Neutrophil (primary cell): ENCODE measurements at regions not wholly inside any gene's neighbourhood (a gene's known extent, or its start where the extent isn't known, plus 50 kb on each side); places are given as distances from the start of the nearest gene placed in this dataset.

Experiments
- H3K27ac ChIP-seq: fragments of 200-600 bp; sonication (generic); 2 replicates; pipeline ENCODE4 v1.5.1; 2016; ENCODE audit warnings: mild to moderate bottlenecking, moderate library complexity
- H3K27me3 ChIP-seq: fragments of 200-600 bp; sonication (generic); 2 replicates; pipeline ENCODE4 v1.6.0; 2016; ENCODE audit warnings: mild to moderate bottlenecking
- H3K36me3 ChIP-seq: fragments of 200-600 bp; sonication (generic); 2 replicates; pipeline ENCODE4 v1.5.1; 2017
- H3K4me1 ChIP-seq, 2 experiments: fragments of 200-600 bp in 1 of 2; sonication (generic) in 1 of 2; 1 replicate in 1 of 2; 2 replicates in 1 of 2; pipeline versions ENCODE4 v1.5.1 to v1.6.1; 2013 to 2016; ENCODE audit warnings: low read depth in 1 of 2, low read length in 1 of 2, mild to moderate bottlenecking in 1 of 2, moderate library complexity in 1 of 2; ENCODE audit not compliant: control insufficient read depth in 1 of 2, insufficient read depth in 1 of 2
- H3K4me3 ChIP-seq, 2 experiments: fragments of 200-600 bp in 1 of 2; sonication (generic) in 1 of 2; 1 replicate in 1 of 2; 2 replicates in 1 of 2; pipeline ENCODE4 v1.5.1; 2013 to 2016; ENCODE audit warnings: low read depth in 1 of 2, low read length in 1 of 2, mild to moderate bottlenecking in 1 of 2, moderate library complexity in 1 of 2
- H3K9me3 ChIP-seq: fragments of 200-600 bp; sonication (generic); 2 replicates; pipeline ENCODE4 v1.5.1; 2016
- TF ChIP-seq, protein P1 (sequence below): fragments of 200-600 bp; sonication (generic); IDR thresholded peaks from 2 replicates; pipeline ENCODE4 v1.5.1; 2016; ENCODE audit warnings: antibody characterized with exemption

DNA sequence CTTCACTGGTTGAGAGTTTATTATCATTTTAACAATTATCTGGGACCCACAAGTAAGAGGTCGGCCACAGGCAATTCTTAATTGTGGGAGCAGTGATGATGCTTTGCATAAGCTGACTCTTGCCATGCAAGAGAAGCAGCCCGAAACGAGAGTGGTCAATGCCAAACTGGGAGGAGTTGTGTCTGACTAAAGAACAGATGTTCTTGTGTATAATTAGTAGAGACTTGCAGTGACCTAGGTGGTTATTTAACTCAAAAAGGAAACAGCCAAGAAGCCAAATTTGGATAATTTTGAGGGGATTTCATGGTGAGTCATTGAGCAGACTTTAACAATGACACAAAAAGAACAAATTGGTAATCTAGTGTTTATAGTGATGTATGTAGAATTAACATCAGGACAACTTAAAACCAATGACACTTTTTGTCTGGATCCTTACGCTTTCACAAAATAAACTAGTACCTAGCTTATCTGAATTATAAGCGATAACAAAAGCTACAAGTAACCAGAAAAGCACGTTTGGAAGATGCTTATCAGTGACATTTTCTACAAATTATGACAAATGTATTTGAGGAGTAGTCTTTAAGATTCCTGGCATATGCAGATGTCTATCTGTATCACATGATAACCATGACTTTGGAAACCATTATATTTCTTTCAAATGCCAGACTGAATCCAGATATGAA is 184.7 kb upstream of the DLGAP1 start:
- H3K4me3 ChIP-seq = no peak overlapping the region
- H3K27ac ChIP-seq = no peak overlapping the region
- no peaks in the 10 kb centered on the region for H3K36me3 ChIP-seq
- H3K4me1 ChIP-seq = no peaks in the 10 kb centered on the region
- H3K27me3 ChIP-seq = no peaks in the 10 kb centered on the region
- TF ChIP-seq, protein P1, sequence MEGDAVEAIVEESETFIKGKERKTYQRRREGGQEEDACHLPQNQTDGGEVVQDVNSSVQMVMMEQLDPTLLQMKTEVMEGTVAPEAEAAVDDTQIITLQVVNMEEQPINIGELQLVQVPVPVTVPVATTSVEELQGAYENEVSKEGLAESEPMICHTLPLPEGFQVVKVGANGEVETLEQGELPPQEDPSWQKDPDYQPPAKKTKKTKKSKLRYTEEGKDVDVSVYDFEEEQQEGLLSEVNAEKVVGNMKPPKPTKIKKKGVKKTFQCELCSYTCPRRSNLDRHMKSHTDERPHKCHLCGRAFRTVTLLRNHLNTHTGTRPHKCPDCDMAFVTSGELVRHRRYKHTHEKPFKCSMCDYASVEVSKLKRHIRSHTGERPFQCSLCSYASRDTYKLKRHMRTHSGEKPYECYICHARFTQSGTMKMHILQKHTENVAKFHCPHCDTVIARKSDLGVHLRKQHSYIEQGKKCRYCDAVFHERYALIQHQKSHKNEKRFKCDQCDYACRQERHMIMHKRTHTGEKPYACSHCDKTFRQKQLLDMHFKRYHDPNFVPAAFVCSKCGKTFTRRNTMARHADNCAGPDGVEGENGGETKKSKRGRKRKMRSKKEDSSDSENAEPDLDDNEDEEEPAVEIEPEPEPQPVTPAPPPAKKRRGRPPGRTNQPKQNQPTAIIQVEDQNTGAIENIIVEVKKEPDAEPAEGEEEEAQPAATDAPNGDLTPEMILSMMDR = no peak
- no peaks in the 10 kb centered on the region for H3K9me3 ChIP-seq

DNA sequence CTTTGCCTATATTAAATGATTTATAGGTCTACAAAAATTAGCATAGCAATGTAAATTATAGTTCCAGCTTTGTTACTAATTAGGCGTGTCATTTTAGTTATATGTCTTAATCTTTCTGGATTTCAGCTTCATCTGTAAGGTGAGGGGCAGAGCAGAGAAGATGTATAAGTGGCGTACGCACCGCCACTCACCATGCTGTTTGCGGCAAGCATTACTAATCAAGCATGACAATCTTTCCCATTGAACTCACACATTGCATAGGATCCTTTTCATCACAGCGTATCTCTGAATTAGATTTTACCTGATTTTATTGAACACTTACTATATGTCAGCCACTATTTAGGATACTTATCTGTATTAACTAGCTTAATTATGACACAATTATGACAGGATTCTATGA is 183.6 kb upstream of the DLGAP1 start:
- Histone ChIP-seq H3K27ac (no peak overlapping the region), H3K4me3 (no peak overlapping the region), H3K9me3 (no peaks in the 10 kb centered on the region), H3K4me1 (no peaks in the 10 kb centered on the region), H3K36me3 (no peaks in the 10 kb centered on the region), H3K27me3 (no peaks in the 10 kb centered on the region)
- TF ChIP-seq, protein P1 = no peak

DNA sequence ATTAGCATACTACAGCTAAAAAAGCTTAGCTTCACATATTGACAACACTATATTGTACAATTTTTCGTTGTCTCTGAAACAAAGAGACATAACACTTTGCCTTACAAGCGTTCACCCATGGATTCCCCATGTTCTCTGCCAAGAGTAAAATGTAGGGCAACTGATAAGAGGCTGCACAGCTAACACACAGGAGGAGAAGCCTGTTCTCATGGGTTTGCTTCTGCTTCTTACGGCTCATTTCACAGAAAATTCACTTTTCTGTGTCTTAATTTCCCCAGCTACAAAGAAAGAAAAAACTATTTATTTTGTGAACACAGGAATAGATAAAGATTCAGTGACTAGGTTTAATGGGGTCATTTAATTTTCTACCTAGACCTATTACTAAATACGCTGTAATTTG is 182.8 kb upstream of the DLGAP1 start:
- H3K9me3 ChIP-seq = no peaks in the 10 kb centered on the region
- TF ChIP-seq, protein P1 = no peak
- H3K36me3 ChIP-seq = no peaks in the 10 kb centered on the region
- no peaks in the 10 kb centered on the region for H3K4me1 ChIP-seq
- H3K27ac ChIP-seq = no peak overlapping the region
- H3K4me3 ChIP-seq = no peak overlapping the region
- no peaks in the 10 kb centered on the region for H3K27me3 ChIP-seq

DNA sequence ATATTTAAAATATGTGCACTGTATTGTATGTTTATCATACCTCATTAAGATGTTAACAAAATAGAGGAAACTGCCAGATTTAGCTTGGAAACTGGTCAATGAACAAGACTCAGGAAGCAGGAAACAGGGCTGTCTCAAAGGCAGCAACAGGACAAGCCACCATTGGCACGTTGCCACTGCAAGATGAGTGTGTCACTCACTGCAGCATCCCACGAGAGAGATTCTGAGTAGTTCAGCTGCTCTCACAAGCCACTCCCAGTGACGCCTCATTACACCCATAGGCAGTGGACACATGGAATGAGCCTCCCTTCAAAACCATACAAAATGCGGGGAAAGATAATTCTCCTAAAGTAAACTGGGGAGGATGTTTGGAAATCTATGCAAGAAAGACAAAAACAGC is 181.9 kb upstream of the DLGAP1 start:
- H3K36me3 ChIP-seq = no peaks in the 10 kb centered on the region
- no peak overlapping the region for H3K4me3 ChIP-seq
- no peaks in the 10 kb centered on the region for H3K9me3 ChIP-seq
- TF ChIP-seq, protein P1 = no peak
- no peaks in the 10 kb centered on the region for H3K27me3 ChIP-seq
- no peak overlapping the region for H3K27ac ChIP-seq
- no peaks in the 10 kb centered on the region for H3K4me1 ChIP-seq

DNA sequence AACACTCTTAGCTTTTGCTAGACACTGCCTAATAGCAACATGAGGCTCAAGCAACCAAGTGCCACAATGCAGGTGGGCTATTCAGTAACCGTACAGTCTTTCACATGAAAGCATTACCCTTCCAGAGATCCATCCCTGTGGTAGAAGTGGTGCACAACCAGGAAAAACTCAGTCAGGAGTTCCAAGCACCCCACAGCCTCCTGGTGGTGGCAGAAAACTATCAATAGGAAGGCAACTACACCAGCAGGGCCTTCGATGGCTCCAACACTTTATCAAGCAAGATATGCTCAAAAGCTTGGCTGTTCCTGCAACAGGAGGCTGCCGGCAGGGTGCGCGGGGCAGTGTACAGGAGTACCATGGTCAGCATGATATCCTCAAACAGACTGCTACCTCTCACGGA is 176.1 kb upstream of the DLGAP1 start:
- TF ChIP-seq, protein P1 = no peak
- H3K4me3 ChIP-seq = no peak overlapping the region
- no peaks in the 10 kb centered on the region for H3K27me3 ChIP-seq
- H3K4me1 ChIP-seq = no peaks in the 10 kb centered on the region
- H3K36me3 ChIP-seq = no peaks in the 10 kb centered on the region
- no peaks in the 10 kb centered on the region for H3K9me3 ChIP-seq
- H3K27ac ChIP-seq = no peak overlapping the region
